GM21423 (cell line): ENCODE measurements at regions not wholly inside any gene's neighbourhood (a gene's known extent, or its start where the extent isn't known, plus 50 kb on each side); places are given as distances from the start of the nearest gene placed in this dataset.

ENCODE experiments used
- ATAC-seq: cut with Tn5 transposase; IDR thresholded peaks from one replicate; pipeline ENCODE4 v1.9.1; 2021; ENCODE audit warnings: mild to moderate bottlenecking, moderate library complexity; ENCODE audit not compliant: unreplicated experiment

DNA sequence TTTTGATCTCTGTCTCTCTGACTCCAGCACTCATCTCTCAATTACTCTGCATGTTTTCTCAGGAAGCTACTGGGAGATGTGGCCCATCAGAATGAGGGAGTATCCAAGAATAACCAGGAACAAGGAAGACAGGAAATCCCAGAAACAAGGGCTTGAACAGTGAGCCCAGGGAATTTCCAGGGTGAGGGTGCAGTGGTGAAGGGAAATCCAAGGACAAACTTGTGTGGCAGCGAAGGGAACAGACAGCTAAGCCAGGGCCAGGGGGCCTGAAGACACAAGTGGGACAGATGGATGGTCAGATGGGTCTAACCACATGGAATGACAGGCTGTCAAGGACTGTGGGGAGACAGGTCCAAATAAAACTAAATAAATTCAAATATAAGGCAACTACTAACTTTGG is 121.8 kb upstream of the ERRFI1 start:
- no peak for ATAC-seq

DNA sequence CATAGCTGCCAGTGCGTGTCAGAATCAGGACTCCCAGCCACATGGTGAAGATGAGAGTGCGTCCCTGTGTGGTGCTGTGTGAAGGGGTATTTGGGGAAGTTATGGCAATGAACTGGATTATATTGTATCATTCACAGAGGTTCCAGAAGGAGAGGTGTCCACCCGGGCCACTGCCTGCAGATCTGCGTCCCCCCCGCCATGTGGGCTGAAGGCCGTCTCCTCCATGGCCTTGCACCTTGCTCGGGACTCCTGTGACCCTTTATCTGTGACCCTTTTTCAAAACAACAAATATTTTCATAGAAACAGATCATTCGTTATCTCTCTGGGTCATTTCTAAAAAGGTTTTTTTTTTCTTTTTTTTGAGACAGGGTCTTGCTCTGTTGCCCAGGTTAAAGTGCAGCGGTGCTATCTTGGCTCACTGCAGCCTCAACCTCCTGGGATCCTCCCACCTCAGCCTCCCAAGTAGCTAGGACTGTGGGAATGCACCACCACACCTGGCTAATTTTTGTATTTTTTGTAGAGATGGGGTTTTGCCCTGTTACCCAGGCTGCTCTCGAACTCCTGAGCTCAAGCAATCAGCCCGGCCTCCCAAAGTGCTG is 120.2 kb upstream of the ERRFI1 start:
- ATAC-seq = no peak

DNA sequence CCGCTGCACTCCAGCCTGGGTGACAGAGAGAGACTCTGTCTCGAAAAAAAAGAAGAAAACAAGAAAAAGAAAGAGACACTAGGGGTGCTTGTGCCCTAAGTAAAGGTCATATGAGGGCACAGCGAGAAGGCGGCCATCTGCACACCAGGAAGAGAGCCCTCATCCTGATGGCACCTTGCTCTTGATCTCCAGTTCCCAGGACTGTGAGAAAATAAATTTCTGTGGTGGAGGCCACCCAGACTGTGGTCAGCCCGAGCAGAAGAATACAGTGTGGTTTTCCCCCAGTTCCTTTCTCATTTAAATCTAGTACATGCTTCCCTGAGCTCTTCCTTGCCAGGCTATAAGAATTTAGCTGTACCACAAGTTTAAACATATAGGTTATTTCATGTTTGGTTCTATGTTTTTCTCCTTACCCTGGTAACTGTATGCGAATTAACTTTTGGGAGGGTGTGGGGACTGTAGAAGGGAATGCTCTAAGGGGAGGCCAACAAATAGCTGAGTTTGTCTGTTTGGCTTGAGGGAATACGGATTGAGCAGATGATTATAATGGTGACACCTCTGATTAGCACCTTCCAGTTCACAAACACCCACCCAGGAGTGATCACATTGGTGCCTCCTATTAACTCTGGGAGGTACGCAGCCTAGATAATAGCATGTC is 119.6 kb upstream of the ERRFI1 start:
- ATAC-seq = no peak

DNA sequence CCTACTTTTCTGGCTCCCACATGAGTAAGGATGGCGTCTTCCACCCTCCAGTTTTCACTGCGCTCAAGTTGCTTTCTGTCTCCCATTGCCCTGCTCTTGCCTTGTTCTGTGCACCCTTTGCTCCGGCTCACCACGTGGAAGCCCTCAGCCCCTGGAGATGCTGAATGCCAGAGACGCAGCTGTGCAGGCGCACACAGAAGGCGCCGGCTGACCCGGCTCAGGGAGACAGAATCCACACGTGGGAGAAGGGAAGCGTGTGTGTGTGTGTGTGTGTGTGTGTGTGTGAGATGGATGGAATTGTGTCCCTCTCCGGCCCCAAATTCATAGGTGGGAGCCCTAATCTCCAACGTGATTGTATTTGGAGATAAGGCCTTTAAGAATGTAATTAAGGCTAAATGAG is 118.2 kb upstream of the ERRFI1 start:
- no peak for ATAC-seq

DNA sequence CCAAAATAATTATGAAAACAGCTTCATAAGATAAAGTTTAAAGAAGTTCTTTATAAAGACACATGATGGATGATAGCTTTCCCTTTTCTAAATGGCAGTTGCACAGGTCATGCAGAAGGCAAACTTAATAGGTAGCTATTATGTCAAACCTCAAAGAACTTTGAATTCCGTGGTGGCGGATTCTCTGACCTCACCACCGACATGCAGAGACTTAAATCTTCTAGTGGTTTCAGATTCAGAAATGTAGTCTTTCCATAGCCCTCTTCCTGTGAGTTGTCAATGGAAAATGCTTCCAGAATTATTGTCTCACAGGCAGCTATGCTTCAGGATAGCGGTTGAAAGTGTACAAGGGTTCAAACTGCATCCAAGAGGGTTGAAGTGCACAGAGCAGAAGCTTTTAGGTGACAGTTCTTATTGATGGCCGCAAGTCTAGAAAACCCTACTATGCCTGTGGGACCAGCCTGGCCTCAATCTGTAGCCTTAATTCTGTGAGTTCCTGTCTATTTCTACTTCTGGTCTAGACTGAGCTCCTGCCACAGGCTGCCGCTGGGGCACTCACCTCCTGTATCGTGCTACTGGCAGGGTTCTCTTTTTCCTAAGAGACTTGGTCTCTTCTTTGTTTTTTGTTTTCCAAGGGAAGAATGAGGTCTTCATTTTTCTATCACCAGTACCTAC is 117.0 kb upstream of the ERRFI1 start:
- no peak for ATAC-seq

DNA sequence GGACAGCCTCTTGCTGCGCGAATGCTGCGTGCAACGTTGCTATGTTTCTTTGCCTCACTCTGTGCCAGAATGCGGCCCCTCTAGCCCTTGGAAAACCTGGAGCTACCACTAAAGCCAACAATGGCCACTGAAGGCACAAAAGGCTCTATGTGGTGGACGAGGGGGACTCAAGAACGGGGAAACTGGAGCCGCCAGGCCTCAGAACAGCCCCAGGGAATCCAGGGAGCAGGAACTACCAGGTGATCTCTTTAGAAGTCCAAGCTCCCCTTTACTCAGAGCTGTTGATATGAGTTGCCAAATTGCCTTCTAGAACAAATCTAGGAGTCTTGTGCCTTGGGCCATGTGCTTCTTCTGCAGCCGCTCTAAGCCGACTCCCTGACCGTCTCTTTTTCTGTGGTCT is 113.8 kb upstream of the ERRFI1 start:
- ATAC-seq = no peak

DNA sequence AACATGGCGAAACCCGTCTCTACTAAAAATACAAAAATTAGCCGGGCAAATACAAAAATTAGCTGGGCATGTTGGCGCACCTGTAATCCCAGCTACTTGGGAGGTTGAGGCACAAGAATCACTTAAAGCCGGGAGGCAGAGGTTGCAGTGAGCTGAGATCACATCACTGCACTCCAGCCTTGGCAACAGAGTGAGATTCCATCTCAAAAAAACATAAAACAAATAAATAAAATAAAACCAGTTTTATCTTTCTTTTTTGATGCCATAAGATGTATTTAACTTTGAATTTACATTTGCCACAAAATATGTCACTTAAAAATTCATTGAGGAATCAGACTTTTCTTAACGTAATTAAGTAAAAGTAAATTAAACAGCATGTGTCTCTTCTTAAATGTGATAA is 113.3 kb upstream of the ERRFI1 start:
- no peak for ATAC-seq

DNA sequence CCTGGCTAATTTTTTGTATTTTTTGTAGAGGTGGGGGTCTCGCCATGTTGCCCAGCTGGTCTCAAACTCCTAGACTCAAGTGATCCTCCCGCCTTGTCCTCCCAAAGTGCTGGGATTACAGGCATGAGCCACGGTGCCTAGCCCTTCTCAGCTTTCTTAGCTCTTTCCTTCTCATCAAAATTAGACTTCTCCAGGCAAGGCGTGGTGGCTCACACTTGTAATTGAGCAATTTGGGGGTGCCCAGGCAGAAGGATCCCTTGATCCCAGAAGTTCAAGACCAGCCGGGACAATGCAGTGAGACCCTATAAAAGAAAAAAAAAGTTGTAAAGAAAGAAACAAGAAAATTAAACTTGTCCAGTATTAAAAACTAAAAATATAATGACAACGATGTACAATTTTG is 112.6 kb upstream of the ERRFI1 start:
- ATAC-seq = no peak

DNA sequence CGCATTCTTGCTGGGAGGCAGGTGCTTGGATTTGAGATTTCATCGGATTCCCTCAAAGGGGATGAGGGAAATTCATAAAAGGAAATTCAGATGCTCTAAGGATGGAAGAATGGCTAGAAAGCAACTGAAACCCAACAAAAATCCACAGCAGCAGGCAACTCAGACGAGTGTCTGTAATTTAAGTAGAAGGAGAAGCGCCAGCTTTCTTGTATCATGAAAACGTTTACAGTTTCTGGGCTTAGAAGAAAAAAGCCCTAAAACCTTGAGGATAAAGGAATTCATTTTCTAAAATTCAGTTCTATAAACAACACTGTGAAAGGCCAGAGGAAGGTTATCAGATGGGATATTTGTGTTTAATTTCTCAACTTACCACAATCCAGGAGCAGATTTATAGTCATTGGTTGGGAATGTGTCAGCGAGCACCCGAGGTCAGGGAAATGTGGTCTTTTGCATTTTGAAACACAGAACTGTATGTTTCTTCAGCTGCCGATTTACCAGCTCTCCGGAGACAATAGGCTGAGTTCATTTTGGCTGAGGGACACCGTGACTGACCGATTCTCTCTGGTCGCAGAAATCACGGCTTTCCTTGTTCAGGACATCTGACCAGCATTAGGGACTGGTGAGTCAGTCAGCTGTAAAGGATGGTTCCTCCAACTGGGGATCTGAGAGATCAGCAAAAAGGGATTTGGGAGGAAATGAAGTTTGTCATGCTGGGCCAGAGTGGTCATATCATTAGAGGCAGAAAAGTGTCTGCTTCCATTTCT is 111.6 kb upstream of the ERRFI1 start:
- ATAC-seq = no peak

DNA sequence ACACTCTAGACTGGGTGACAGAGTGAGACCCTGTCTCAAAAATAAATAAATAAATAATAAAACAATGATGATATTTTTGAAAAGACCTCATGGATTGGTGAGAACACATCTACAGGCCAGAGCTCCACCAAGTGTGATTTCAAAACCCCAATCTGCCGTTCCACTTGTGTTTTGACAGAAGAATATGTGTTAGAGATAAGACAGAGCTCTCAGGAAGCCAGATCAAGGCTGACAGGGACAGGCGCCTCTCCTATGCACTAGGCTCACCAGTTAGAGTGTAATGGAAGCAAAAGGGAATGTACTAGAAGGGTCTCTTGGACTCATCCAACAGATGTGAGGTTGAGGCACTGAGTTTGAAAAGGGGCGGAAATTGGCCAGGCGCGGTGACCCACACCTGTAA is 110.7 kb upstream of the ERRFI1 start:
- no peak for ATAC-seq

DNA sequence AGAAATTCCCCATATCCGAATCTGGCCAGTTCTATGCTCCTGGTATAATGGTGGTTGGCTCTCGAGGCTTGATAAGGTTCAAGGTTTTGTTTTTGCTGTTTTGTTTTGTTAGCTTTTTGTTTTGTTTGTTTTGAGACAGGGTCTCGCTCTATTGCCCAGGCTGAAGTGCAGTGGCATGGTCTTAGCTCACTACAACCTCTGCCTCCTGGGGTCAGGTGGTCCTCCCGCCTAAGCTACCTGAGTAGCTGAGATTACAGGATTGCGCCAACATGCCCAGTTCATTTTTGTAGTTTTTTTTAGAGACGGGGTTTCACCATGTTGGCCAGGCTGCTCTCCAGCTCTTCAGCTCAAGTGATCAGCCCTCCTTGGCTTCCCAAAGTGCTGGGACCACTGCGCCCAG is 109.1 kb upstream of the ERRFI1 start:
- ATAC-seq = no peak

DNA sequence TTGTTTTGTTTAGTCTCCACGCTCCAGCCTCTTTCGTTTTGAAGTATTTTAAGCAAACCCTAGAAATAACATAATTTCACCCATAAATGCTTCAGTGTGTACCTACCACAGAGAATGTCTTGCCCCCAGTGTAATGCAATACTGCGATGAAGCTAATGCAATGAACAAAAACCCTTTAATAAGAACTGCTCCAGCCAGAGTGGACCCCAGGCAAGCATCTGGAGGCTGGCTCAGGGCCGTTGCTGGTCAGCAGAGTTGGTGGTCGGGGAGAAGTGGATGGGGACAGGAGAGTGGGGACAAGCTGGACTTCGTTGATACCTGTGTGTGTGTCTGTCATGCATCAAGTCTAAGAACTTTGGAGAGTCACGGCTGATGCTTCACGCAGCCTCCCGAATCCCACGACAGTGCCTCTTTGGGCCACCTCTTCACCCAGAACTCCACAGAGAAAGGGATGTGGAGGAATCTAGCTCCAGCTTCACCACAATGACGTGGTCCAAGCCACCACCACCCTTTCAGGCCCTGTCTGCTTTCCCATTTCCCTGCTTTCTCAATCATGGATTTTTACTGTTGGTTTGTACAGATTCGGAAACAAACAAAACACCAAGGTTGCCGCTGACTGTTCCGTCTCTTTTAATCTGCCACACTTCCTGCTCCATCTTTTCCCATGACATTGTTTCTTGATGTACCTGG is 108.6 kb upstream of the ERRFI1 start:
- ATAC-seq = no peak

DNA sequence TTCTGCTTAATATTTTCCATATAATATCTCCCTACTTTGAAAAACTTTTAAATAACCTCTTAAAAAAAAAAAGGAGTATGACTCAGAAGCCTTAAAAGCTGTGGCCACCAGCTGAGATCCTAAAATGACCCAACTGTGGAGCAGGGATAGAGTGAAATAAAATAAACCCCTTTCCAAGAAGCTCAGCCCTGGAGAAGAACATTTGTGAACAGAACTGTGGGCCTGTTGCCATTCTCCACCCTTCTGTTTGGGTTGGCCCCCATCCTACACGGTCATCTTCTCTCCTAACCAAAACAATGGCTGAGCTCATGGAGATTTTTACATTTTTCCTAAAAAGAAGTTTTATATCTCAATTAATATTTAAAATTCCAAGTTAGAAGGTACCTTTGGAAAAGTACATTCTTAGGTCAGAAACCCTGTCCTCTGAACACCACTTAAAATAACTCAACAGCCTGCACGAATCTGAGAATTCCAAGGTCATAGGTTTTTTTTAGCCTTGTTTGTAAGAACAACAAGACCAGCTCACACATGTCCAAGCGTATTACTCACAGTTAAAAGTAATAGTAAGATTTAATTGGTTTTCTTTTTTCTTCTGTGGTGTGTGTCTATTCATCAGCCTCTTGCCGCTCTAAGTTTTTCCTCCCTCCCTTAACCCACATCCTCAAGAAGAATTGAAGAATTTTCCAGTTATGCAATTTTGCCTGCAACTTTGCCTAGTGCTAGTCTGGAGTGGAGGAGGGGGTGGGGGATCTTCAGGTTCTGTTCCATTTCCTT is 107.7 kb upstream of the ERRFI1 start:
- no peak for ATAC-seq

DNA sequence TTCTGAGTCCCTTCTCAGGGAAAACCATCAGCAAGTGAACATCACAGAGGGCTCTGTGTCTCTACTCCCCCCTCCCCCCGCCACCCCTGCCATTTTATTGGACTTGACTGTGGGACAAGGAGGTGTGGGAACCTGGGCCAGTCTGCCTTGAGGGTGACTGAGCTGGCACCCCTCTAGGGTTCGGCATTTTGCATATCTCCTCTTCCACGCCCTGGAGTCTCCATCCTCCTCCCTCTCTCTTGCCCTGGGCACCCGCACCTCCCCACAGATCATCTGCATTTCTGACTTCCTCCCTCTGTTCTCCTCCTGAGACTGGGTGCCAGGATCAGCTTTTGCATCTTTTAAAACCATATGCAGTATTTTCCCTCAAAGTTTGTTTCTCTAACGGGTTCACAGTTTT is 107.1 kb upstream of the ERRFI1 start:
- ATAC-seq = no peak

DNA sequence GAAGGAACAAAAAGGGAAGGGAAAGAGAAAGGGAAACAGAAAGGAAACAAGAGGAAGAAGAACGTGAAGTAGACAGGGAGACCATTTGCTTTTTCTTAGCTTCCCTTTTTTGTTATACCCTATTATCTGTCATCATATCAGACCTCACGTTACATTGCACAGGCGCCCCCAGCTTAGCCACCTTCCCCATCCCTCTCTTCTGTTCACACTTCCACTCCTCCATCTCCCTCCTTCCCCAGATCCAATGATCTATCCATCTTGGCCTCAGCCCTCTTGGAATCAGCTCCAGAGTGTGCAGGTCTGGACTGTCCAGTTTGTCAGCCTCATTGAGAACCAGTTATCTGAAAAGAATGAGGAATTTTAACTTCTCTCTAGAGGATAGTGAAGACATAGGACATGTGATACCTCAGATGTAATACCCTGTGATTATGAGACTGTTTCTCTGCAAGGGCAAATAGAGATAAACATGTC is 101.1 kb upstream of the ERRFI1 start:
- ATAC-seq = no peak

DNA sequence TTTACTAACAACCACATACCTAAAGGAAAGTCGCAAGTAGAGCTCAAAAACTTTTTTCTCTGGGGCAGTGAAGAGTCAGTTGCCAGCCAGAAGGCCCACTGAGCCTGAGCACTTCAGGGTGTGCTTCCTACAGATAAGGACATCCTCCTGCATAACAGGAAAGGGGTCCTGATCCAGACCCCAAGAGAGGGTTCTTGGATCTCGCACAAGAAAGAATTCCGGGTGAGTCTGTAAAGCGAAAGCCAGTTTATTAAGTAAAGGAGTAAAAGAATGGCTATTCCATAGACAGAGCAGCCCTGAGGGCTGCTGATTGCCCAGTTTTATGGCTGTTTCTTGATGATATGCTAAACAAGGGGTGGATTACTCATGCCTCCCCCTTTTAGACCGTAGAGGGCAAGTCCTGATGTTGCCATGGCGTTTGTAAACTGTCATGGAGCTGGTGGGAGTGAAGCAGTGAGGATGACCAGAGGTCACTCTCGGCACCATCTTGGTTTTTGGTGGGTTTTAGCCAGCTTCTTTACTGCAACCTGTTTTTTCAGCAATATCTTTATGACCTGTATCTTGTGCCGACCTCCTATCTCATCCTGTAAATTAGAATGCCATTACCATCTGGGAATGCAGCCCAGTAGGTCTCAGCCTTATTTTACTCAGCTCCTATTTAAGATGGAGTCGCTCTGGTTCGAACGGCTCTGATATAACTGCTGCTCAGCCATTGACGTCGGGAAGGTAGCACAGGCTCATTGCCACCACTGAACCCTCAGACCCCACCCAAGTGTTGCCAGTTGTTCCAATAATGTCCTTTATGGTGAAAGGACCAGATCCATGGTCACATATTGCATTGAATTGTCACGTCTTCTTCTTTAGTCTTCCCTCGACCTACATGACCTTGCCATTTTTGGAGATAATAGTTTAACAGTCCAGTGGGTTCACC is 96.6 kb upstream of the ERRFI1 start:
- no peak for ATAC-seq

DNA sequence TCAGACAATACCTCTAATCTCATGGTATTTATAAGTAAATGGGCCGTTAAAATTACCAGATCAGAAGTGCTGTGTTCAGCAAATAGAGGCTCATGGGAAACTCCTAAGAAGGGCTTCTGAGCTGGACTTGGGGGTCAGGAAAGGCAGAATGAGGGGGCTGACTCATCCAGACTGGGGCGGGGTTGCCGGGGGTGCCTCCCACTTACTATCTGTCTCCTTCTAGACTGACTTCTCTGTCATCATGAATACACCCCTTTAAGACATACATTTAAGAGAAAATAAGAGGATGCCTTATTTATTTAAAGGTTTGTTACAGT is 96.0 kb upstream of the ERRFI1 start:
- no peak for ATAC-seq

DNA sequence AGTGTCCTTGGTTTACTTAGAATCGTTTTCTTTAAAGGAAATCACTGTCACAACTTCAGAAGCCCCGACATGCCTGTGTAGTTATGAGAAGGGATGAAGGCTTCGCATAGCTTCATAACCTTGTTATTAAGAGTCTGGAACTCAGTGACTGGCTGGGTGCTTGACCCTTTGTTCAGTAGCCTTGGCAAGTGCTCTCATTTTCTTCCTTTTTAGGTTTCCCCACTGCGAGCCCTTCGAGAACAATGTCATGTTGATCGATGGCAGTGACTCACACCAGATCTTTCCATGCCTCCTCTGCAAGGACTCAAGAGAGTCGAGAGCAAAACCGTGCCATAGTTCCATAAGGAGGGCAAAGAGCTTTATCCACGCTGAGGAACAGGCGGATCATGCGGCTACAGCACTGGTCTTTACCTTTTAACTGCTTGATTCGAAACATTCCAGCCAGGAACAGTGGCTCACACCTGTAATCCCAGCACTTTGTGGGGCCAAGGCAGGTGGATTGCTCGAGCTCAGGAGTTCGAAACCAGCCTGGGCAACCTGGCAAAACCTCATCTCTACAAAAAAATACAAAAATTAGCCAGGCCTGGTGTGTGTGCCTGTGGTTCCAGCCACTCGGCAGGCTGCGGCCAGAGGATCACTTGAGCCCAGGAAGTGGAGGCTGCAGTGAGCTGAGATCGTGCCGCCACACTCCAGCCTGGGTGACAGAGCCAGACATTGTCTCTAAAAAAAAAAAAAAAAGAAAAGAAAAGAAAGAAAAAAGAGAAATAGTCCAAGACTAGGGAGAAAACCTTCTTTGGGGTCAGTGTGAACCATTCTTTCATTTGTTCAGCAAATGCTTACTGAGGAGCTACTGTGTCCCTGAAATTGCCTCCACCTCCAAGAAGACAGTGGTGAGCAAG is 95.4 kb upstream of the ERRFI1 start:
- no peak for ATAC-seq
